ENCODE measurements at regions not wholly inside any gene's neighbourhood (a gene's known extent, or its start where the extent isn't known, plus 50 kb on each side); places are given as distances from the start of the nearest gene placed in this dataset.

DNA sequence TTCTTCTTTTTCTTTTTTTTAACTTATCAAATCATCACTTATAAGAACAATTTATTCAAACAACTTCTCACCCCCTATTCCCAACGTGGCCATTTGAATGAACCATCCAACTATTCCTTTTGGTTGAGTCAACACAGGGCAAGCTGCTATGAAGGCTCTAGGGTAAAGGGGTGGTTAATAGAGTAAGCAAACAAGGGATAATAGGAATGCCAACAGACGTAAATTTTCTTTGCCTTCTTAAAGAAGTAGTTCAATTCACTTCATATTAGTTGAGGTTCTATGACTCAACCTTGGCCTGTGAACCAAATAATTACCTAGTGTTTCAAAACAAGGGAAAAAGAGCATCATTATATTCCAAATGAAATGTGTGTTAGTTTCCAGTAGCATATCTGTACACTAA is 1383.8 kb upstream of the SLC10A2 start:
- DNase-seq: no peak

DNA sequence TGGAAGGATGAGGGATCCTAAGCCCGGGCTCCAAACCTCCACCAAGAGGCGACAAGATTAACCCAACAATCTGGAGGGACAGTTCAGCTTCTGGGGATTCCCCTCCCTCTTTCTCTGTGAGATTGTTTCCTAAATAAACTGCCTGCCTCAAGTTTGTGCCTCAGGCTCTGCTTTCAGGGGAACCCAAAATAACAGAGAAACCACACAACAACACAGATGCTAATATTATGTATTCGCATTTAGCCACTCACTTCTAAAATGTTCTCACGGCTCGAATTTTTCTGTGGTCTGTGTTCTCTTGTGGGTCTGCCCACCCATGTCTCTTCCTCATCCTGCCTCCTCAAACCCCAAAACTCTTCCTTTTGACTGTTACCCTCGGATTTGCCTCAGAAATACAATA is 1381.1 kb upstream of the SLC10A2 start:
- DNase-seq: no peak

DNA sequence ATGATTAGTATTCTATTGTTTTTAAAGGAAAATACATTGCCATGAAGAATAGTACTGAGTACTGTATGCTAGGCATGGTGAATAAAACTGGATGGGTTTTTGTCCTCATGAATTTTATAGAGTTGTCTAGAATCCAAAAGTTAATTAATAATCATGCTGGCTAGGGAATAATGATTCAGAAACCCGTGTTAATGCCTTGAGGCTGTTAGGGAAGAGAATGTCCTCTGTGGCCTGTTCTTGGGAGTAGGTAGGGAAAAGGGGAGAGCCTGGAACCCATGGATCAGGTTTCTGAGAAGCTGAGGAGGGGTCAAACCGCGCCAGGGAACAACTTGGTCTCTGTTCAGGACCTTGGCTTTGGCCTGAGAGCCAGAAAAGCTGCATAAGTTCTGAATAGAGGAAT is 1376.3 kb upstream of the SLC10A2 start:
- DNase-seq: no peak

DNA sequence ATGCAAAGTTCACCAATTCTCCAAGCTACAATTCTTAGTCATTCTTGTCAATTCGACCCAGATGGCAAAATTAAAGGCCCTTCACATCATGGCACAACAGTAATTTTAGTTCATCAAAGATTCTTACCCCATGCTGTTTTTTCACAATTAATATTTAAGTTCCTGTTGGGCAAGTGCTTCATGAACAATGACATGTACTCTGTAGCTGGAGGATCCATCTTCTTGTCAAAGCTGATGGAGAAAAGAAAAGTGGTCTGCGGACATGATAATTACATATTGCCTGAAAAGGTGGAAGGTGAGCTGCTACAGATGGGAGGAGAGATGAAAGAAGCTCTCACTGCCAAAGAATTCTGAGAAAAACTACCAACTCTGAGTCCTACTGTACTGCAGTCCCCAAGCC is 1370.3 kb upstream of the SLC10A2 start:
- no peak for DNase-seq

DNA sequence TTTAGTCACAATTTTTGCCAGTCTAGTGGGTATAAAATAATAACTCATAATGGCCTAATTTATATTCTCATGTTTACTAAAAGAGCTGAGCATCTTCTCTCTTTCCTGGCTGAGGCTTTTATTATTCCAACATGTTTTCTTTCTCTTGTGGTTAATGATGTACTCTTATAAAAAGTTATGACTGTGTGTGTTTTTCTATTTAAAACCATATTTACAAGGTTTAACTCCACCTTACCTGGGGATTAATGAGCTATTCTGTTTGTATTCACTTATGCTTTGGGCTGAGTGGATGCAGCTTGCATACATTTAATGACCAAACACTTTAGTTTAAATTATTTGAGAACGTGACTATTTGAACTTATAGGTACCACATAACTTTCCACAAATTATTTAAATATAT is 1365.7 kb upstream of the SLC10A2 start:
- no peak for DNase-seq

DNA sequence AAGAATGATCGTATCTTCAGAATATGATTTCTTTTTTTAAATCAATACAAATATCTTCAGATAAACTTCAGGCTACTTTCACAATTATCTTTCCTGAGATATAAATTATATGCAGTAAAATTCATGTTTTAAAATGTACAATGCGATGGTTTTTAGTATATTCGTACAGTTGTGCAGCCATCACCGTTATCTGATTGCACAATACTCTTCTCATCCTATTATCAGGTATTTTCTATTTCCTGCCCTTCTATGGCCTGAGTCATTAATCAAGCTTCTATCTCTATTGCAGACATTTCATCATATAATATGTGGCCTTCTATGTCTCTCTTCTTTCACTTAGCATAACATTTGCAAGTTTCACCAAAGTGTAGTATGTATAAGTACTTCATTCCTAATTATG is 1360.2 kb upstream of the SLC10A2 start:
- DNase-seq: no peak

DNA sequence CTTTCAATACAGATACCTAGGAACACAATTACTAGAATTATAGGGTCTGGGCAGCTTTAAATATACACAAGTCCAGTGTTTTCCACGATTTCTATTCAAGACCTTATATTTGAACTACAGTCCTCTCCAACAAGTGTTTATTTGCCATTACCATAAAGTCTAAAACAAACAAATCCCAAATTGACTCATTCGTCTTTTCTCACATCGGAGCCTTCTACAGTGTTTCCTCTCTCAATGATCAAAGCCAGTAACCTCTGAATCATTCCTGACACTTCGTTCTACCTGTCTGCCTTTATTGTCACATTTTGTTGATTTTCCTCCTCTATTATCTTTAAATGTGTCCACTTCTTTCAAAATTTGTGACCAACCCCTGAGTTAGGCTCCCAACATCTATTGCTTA is 1356.5 kb upstream of the SLC10A2 start:
- no peak for DNase-seq

DNA sequence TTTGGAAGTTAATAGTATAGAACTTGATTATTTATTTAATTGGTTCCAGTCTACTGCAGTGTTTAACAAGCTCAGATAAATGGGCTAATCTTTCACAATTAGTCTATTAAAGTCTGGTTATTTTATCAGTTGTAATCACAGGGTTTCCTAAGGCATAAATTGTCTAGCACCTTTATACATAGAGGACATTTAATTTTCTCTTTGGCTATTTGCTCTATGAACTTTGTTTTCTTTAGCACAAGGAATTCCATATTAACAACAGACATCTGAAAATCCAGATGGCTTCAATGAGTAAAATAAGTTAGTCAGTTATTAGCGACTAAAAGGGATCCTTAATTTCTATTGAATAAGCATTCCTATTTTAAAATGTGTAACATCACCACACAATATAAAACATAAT is 1350.8 kb upstream of the SLC10A2 start:
- no peak for DNase-seq

DNA sequence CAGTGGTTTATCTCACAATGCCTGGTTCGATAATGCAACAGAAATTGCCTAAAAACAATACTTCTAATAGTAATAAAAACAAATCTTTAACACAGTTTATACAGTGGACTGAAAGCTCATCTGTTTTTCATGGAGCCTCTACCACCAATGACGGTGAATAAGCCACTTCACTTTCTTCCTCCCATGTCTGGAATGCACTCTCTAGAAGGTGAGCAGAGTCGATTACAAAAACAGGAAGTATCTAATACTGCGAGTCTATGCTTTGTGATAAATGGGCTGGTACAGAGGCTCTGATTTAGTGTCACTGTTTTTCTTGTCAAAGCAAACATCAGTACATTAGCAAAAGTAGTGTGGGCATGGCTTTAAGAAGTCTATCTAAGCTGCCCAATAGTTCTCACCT is 1348.6 kb upstream of the SLC10A2 start:
- DNase-seq: no peak

DNA sequence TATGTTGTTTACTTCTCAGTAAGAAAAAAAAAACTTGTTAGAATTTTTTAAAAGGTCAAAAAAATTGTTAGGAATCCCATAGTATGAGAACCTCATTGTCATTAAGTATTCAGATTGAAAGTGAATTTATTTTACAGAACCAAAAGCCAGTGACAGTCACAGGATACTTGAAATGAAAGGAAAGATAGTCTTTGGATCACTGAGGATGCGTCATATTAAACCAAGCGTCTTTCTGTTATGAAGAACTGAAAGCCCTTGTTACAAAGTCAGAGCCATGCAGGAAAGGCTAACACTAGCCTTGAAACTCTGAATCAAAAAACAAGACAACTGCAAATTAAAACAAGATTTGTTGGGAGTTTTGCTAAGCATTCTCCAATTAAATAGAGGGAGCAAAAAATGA is 1348.0 kb upstream of the SLC10A2 start:
- no peak for DNase-seq

DNA sequence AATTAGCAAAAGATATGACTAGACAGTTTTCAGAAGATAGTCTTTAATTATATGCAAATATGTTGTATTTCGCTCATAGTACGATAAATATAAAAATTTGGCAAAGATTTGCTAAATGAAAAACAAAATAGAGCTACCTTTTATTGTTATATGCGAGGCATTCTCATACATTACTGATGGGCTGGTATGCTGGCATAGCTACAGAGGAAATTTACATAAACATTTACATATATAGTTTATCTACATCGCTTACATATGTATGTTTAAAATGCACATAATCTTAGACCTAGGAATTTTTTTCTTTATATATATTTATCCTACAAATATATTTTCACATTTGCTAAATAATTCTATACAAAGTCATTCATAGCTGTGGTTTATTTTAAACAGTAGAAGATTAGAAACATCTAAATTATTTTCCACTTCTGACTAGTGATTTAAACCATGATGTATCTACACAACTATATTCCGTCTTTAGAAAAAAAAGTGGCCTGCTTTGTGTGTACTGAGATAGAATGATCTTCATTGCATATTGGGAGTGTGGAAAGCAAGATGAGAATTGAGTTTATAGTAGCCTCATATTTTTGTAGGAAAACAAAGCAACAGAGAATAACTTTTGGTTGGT is 1345.0 kb upstream of the SLC10A2 start:
- no peak for DNase-seq

DNA sequence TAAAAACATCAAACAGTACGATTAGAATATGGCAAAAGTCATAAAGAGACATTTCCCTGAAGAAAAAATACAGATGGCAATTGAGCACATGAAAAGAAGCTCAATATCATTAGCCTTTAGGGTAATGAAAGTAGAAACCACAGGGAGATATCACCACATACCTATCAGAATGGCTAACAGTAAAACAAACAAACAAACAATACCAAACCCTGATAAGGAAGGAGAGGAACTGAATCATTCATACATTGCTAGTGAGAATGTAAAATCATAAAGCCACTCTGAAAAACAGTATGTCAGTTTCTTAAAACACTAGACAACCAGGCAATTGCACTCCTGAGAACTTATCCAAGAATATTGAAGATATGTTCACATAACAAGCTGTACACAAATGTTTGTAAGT is 1342.5 kb upstream of the SLC10A2 start:
- DNase-seq: no peak

DNA sequence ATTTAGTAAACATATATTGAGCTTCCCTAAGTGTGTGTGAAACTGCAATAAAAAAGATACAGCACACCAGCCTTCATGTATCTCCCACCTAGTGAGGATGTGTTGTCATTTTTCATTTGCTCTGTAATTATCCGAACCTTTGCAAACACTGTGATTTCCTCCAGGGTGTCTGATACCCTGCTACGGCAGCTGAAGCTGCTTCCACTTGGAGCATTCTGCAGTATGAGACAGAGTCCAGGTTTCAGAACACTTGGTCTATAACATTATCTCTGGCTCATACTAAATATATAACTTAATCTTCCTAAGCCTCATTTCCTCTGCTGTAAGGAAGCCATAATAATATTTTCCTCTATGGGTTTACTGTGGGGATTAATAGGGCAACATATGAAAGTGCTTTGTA is 1338.1 kb upstream of the SLC10A2 start:
- DNase-seq: no peak

DNA sequence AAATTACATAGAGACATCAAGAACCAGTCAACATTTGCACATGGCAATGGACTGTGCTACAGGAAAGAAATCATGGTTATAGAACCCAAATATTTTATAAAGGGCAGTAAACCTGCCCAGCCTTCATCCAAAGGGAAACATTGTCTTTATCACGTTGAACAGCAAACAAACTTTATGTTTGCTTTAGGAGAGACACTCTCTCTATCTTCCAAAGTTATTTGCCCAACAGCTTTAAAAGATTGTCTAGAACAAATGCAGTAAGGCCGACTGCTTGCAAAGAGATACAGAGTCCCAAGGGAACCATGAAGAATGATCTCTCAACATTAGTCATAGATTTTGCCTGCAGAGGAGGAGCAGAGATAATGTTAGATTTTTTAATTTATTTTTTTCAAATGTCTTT is 1323.5 kb upstream of the SLC10A2 start:
- DNase-seq: no peak

DNA sequence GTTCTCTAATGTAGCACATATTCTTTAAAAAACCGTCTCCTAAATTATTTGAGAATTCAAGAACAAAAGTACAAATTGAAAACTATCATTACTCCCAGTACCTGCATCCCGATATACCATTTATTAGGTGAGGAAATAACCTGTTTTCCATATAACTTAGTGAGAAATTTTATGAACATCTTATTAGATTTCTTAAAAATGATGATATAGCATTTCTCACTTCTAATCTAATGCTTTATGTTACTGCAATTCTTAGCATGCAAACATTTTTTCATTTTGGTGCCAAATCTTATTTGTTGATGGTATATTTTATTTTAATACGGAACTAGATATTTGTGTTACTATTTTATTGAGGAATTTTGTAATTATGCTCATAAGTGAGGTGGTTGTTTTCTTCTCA is 1321.3 kb upstream of the SLC10A2 start:
- DNase-seq: no peak

DNA sequence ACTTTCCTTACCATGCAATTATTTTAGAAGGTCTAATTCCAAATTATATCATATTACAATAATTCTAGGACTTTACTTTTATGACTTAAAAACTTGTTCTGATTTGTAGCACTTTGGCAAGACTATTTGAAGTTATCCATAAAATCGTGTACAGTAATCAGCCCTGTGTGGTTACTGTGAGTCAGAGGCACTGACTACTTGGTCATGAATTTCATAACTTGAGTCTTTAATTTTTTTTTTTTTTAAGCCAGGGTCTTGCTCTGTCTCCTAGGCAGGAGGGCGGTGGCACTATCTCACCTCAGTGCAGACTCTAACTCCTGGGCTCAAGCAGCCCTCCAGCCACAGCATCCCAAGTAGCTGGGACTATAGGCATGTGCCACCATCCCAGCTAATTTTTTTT is 1319.2 kb upstream of the SLC10A2 start:
- no peak for DNase-seq

DNA sequence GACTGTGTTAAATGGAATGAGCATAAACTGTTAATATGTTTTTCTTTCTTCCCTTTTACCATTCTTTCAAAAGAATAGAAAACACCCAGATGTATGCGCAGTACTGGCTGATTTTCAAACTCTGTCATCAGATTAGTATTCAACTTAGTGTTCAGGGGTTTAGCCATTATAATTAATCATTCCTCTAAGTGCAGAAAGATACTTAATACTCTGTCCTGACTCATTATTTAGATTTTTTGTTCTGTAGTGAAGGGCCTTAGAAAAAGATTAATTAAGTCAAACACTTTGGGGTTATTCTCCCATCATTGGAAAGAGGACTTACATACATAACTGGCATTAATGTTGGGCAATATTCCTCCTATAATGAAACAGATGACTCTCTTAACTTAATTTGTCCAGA is 1316.7 kb upstream of the SLC10A2 start:
- no peak for DNase-seq

DNA sequence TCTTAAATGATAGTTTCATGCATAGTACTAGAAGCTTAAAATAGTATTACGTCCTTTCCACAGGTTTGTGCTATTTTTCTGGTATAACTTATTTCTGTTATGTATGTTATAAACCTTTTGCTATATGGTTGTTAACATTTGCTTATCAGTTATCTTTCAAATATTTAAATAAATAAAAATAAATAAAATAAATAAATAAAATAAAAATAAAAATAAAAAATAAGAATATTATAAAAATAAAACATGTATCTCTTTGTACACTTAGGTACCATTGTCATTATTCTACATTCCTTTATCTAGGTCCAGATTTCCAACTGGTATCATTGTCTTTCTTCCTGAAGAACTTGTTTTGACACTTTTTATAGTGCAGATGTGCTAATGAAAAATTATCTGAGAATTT is 1310.4 kb upstream of the SLC10A2 start:
- DNase-seq: no peak

DNA sequence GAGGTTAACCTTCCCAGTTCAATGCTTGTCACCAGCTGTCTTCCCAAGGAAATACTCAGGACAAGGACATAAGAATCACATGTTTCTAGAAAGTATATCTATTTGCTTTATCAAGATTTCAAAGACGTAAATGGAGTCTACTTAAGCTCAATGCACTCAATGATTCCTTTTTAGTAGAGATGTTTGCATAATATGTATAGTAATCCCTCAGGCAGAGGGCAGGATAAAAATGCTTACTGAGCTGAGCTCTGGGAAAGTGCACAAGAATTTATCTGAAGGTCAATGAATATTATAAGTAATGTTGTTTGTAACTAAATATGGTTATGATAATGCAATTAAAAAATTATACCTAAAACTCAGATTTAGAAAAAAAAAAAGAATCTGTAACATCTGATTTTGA is 1309.4 kb upstream of the SLC10A2 start:
- no peak for DNase-seq

DNA sequence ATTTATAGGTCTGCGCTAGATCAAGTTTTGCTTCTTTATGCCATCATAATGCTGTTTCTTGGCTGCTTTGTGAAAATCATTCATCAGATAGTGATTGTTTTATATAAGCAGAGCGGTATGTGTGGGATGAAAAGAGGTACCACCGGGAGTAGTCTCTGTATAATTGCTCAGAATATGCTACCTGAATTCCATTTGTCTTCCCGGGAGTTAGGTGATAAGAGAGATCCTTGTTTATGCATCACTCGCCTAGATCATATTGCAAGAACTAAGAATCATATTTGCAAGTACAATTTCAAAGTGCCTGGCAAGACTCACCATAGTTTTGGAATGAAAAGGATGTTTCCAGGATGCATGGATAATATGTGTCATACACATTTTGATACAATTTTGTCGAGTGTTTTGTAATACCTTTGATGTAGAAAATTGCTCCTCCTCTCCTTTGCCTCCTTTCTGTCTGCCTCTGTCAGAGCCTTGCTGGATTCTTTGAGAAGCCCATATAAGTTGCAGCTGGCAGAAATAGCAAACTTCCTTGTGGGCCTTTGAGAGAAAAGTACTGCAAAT is 1306.0 kb upstream of the SLC10A2 start:
- no peak for DNase-seq

DNA sequence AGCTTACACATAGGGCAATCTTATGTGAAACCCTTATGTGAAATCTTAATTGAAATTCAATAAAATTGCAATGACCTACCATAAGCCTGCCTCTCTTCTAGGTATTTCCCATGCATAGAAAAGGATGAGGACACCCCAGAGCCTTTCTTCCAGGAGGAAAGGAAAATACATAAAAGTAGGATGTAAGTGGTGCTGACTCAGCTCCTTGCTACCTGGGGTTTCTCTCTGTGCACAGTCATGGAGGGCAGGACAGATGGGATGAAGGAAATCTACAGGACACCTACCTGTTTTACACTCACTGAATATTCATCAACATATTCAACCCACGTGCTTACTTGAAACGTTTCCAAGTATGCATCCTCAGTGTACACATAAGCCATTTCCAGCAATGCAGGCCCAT is 1299.2 kb upstream of the SLC10A2 start:
- no peak for DNase-seq

DNA sequence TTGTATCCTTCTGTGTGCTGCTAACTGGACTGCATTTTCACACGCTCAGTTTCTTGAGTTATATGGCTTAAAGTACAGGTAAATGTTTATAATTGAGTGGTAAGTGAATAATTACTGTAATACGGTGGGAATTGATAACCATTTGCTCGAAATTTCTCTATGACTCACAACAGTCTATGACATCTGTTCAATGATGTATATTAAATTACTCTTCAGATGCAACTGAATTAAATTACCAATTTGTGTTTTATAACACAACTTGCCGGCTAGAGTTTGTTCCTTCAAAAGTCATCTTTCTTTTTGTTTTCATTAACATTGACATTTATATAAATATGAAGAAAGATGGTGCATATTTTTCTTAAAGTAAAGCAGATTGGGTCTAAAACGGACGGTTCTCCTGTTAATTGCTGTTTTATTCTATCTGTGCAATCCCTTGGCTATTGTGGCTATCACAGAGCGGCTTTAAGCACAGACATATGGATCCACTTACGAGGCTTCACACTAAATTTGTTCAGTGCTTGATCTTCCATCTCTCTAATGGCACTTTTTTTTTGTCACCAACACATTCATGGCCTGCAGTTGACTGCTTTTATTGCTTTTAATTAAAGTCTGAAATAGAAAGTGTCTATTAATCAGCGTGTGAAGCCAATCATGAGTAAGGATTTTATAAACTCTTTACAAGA is 1291.6 kb upstream of the SLC10A2 start:
- no peak for DNase-seq

DNA sequence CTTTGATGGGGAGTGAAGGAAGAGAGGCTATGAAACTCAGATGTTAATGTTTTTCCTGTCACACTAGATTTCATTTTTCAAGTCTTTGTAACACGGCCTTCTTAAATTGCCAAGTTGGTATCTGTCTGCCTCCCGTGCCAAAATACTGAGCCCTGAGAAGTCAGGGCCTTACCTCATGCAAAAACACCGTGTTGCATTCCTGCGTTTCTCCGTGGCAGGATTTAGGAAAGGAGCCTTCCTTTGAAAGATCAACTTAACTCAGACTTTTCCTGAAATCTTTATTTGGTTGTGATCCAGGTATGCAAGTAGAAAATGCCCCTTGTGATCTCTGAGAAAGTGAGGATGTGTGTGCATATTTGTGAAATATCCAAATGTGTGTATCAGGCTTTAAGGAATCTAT is 1291.0 kb upstream of the SLC10A2 start:
- no peak for DNase-seq

DNA sequence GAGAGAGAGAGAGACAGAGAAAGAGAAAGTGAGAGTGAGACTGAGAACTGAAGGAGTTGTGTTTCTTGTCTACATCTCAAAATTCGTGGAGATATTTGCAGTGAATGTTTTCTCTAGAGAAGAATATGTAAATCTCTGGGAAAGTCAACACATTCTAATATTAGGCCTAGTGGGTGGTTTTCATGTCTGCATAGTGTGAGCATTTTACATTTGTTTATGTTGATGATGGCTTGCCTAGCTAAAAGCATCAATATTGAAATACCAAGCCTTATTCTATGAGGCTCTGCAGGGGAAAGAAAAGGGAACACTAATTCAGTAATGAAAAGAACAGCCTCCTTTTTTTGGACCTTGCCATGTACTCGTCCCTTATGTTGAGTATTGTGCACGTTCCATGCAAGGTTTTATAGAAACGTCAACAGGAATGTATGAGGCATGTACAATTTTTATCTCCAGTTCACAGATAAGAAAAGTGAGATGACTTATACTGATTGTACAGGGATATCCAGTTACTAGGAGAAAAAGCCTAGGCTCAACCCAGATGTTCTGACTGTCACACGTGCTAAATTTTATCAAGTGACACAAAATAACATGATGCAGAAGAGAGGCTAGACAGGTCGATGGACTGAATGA is 1288.9 kb upstream of the SLC10A2 start:
- no peak for DNase-seq

Data from hippocampal formation (tissue), 2 donors.